NCI-H345 treated with DMSO at 0.1 percent for 48 hours (cell line): ENCODE measurements at regions not wholly inside any gene's neighbourhood (a gene's known extent, or its start where the extent isn't known, plus 50 kb on each side); places are given as distances from the start of the nearest gene placed in this dataset.
A peak's percentile ranks its signal among the peaks of the same experiment; 100 is the strongest.
"Not testable (repeated sequence)": the region's sequence is repeated elsewhere in the genome, so short reads cannot be mapped to it uniquely, and the experiment has no call there.

ENCODE experiments used
- DNase-seq: peaks from one replicate; lab custom pipeline; 2025; ENCODE audit not compliant: unreplicated experiment; lab: John Stamatoyannopoulos, UW

- peak; percentile 82 for DNase-seq
These were observed 128.0 kb upstream of the TACR1 start for GRCh38 chr2:75327334-75327733.

- DNase-seq: no peak
These were observed 127.3 kb upstream of the TACR1 start for GRCh38 chr2:75326645-75327044.

GRCh38 chr2:75325594-75325993 lies 126.3 kb upstream of the TACR1 start:
- no peak for DNase-seq

- DNase-seq: no peak
These were observed 125.6 kb upstream of the TACR1 start for GRCh38 chr2:75324861-75325284.

GRCh38 chr2:75324141-75324540 lies 124.8 kb upstream of the TACR1 start:
- no peak for DNase-seq

- no peak for DNase-seq
These were observed 122.2 kb upstream of the TACR1 start for GRCh38 chr2:75321599-75321922.

- no peak for DNase-seq
These were observed 121.7 kb upstream of the TACR1 start for GRCh38 chr2:75320898-75321598.

GRCh38 chr2:75319951-75320350 lies 120.6 kb upstream of the TACR1 start:
- no peak for DNase-seq

GRCh38 chr2:75317802-75318201 lies 118.5 kb upstream of the TACR1 start:
- no peak for DNase-seq

GRCh38 chr2:75317316-75317715 lies 118.0 kb upstream of the TACR1 start:
- DNase-seq: no peak

GRCh38 chr2:75315436-75315835 lies 116.1 kb upstream of the TACR1 start:
- no peak for DNase-seq

GRCh38 chr2:75311993-75312392 lies 112.7 kb upstream of the TACR1 start:
- peak; percentile 15 for DNase-seq

GRCh38 chr2:75311521-75311920 lies 112.2 kb upstream of the TACR1 start:
- DNase-seq: no peak

GRCh38 chr2:75310876-75311275 lies 111.6 kb upstream of the TACR1 start:
- no peak for DNase-seq

- DNase-seq: no peak
These were observed 110.5 kb upstream of the TACR1 start for GRCh38 chr2:75309596-75310463.

- no peak for DNase-seq
These were observed 103.9 kb upstream of the TACR1 start for GRCh38 chr2:75303227-75303626.

- no peak for DNase-seq
These were observed 95.0 kb upstream of the TACR1 start for GRCh38 chr2:75294362-75294761.

- DNase-seq: no peak
These were observed 93.5 kb upstream of the TACR1 start for GRCh38 chr2:75292826-75293225.

GRCh38 chr2:75290600-75291150 lies 91.4 kb upstream of the TACR1 start:
- no peak for DNase-seq

GRCh38 chr2:75289771-75290170 lies 90.5 kb upstream of the TACR1 start:
- DNase-seq: no peak

GRCh38 chr2:75289178-75289577 lies 89.9 kb upstream of the TACR1 start:
- not testable (repeated sequence) for DNase-seq

- DNase-seq: no peak
These were observed 89.4 kb upstream of the TACR1 start for GRCh38 chr2:75288760-75289159.
